GM12878 (cell line): ENCODE measurements at regions not wholly inside any gene's neighbourhood (a gene's known extent, or its start where the extent isn't known, plus 50 kb on each side); places are given as distances from the start of the nearest gene placed in this dataset.

Experiments
- ATAC-seq: fragments of 200-7000 bp; cut with Tn5 transposase; 3 replicates; pipeline ENCODE4 v1.9.1; 2020; ENCODE audit warnings: mild to moderate bottlenecking, moderate library complexity
- BruUV-seq: library from RNA; stranded (reverse); fragments of 400-500 nt; replicated peaks from 2 replicates; lab custom pipeline; 2021; lab: Mats Ljungman, UMichigan
- CTCF ChIA-PET: fragments of 300-600 bp; sonication (Branson Sonifier 250); formaldehyde crosslinking; extraction: SDS; loops from one replicate; lab custom pipeline; 2021; ENCODE audit warnings: inconsistent platforms; lab: Yijun Ruan, JAX
- POLR2A ChIA-PET: fragments of 350-600 bp; formaldehyde crosslinking; extraction: SDS; loops from one replicate; lab custom pipeline; 2021; ENCODE audit warnings: inconsistent platforms; lab: Charles Lee
- RAD21 ChIA-PET: fragments of 300-600 bp; sonication (Branson Sonifier 250); formaldehyde crosslinking; loops from one replicate; lab custom pipeline; 2023; ENCODE audit warnings: antibody characterized with exemption; ENCODE audit not compliant: unreplicated experiment; lab: Charles Lee
- SMC1A ChIA-PET: fragments of 300-600 bp; sonication (Branson Sonifier 250); formaldehyde crosslinking; loops from one replicate; lab custom pipeline; 2023; ENCODE audit not compliant: unreplicated experiment, uncharacterized antibody; lab: Charles Lee
- DNase-seq: peaks from one replicate; pipeline ENCODE4 v3.0.0-alpha.2; 2011; ENCODE audit warnings: low read depth, low spot score
- FAIRE-seq: peaks from 3 replicates; lab custom pipeline; 2011; peaks lifted over from hg19 to GRCh38; lab: Jason Lieb, UNC
- H2AFZ ChIP-seq: 2 replicates; pipeline ENCODE4 v1.6.0; 2011; ENCODE audit warnings: low read depth, low read length, control low read depth; ENCODE audit not compliant: control insufficient read depth
- H3K27ac ChIP-seq: 2 replicates; pipeline ENCODE4 v1.5.1; 2011; ENCODE audit warnings: control low read depth; ENCODE audit not compliant: control insufficient read depth, insufficient read depth
- H3K27me3 ChIP-seq, 2 experiments: replicated peaks in 1 of 2; 2 replicates each; pipeline versions ENCODE4 v1.6.0 to v1.6.1; 2011; ENCODE audit warnings: low read length in 1 of 2; ENCODE audit not compliant: control insufficient read depth in 2 of 2, insufficient read depth in 2 of 2
- H3K36me3 ChIP-seq, 2 experiments: 2 replicates each; pipeline ENCODE4 v1.5.1; 2011; ENCODE audit warnings: low read length in 1 of 2; ENCODE audit not compliant: control insufficient read depth in 2 of 2, insufficient read depth in 2 of 2
- H3K4me1 ChIP-seq: 2 replicates; pipeline ENCODE4 v1.6.1; 2011; ENCODE audit warnings: mild to moderate bottlenecking, low read length, moderate library complexity, mixed read lengths; ENCODE audit not compliant: control insufficient read depth, insufficient read depth
- H3K4me2 ChIP-seq: 2 replicates; pipeline ENCODE4 v1.6.0; 2011; ENCODE audit warnings: control low read depth; ENCODE audit not compliant: control insufficient read depth, insufficient read depth
- H3K4me3 ChIP-seq: fragments of 200-600 bp; sonication (generic); 2 replicates; pipeline ENCODE4 v1.5.1; 2016
- H3K79me2 ChIP-seq: 2 replicates; pipeline ENCODE4 v1.6.0; 2011; ENCODE audit warnings: low read length; ENCODE audit not compliant: control insufficient read depth, insufficient read depth
- H3K9ac ChIP-seq: 2 replicates; pipeline ENCODE4 v1.8.0; 2011; ENCODE audit warnings: low read length, control low read depth, mixed read lengths; ENCODE audit not compliant: control insufficient read depth, insufficient read depth
- H3K9me3 ChIP-seq: replicated peaks from 3 replicates; pipeline ENCODE4 v1.5.1; 2011; ENCODE audit warnings: mild to moderate bottlenecking, low read length; ENCODE audit not compliant: control insufficient read depth, insufficient read depth
- H4K20me1 ChIP-seq: 2 replicates; pipeline ENCODE4 v1.6.0; 2011; ENCODE audit not compliant: control insufficient read depth, insufficient read depth
- ASH2L ChIP-seq: fragments of 300-600, 200-600 bp; sonication (generic); IDR thresholded peaks from 2 replicates; pipeline ENCODE4 v1.6.1; 2017; ENCODE audit warnings: low read depth, mild to moderate bottlenecking, borderline replicate concordance
- ATF7 ChIP-seq: fragments of 450-650 bp; IDR thresholded peaks from 2 replicates; pipeline ENCODE4 v1.6.1; 2016; ENCODE audit warnings: low read depth, mild to moderate bottlenecking
- CBX5 ChIP-seq: sonication (generic); IDR thresholded peaks from 2 replicates; pipeline ENCODE4 v1.6.1; 2016; ENCODE audit warnings: low read depth, moderate library complexity, mild to moderate bottlenecking, inconsistent platforms
- CHD1 ChIP-seq: IDR thresholded peaks from 2 replicates; pipeline ENCODE4 v1.6.1; 2012; ENCODE audit warnings: low read depth, low read length, improper control_type of control experiment
- EGR1 ChIP-seq, 2 experiments: IDR thresholded peaks; 1 replicate in 1 of 2; 2 replicates in 1 of 2; pipeline ENCODE4 v1.6.1; 2011 to 2012; ENCODE audit warnings: low read depth in 2 of 2, low read length in 2 of 2, borderline replicate concordance in 1 of 2, mild to moderate bottlenecking in 1 of 2, moderate library complexity in 1 of 2
- ETV6 ChIP-seq, 2 experiments: fragments of 450-650 bp in 1 of 2; IDR thresholded peaks in 1 of 2; conservative IDR thresholded peaks in 1 of 2; 2 replicates each; pipeline ENCODE4 v1.6.1; 2014; ENCODE audit warnings: antibody characterized with exemption in 1 of 2, borderline replicate concordance in 1 of 2, low read depth in 1 of 2, mild to moderate bottlenecking in 1 of 2, moderate library complexity in 1 of 2
- KAT2A ChIP-seq: conservative IDR thresholded peaks from 2 replicates; pipeline ENCODE4 v1.6.1; 2011; ENCODE audit warnings: low read depth, low read length; ENCODE audit not compliant: control insufficient read depth
- LARP7 ChIP-seq: fragments of 450-650 bp; IDR thresholded peaks from 2 replicates; pipeline ENCODE4 v1.6.1; 2017; ENCODE audit warnings: mild to moderate bottlenecking
- NR2F1 ChIP-seq: fragments of 450-650 bp; conservative IDR thresholded peaks from 2 replicates; pipeline ENCODE4 v1.6.1; 2017; ENCODE audit warnings: mild to moderate bottlenecking
- NRF1 ChIP-seq: conservative IDR thresholded peaks from 2 replicates; pipeline ENCODE4 v1.6.1; 2011; ENCODE audit warnings: mild to moderate bottlenecking, low read depth, low read length, improper control_type of control experiment
- POU2F2 ChIP-seq: IDR thresholded peaks from 3 replicates; pipeline ENCODE4 v1.6.1; 2011; ENCODE audit warnings: low read depth, mild to moderate bottlenecking, low read length, borderline replicate concordance
- RAD21 ChIP-seq: IDR thresholded peaks from 2 replicates; pipeline ENCODE4 v1.6.1; 2011; ENCODE audit warnings: mild to moderate bottlenecking, low read depth, low read length, moderate library complexity; ENCODE audit not compliant: insufficient read depth
- RELB ChIP-seq: fragments of 450-650 bp; IDR thresholded peaks from 2 replicates; pipeline ENCODE4 v1.6.1; 2017; ENCODE audit warnings: low read depth, mild to moderate bottlenecking, moderate library complexity
- SKIL ChIP-seq: fragments of 450-650 bp; IDR thresholded peaks from 2 replicates; pipeline ENCODE4 v1.6.1; 2017; ENCODE audit warnings: mild to moderate bottlenecking, low read depth, inconsistent platforms; ENCODE audit not compliant: poor library complexity, severe bottlenecking
- SP1 ChIP-seq: IDR thresholded peaks from one replicate; pipeline ENCODE4 v1.6.1; 2011; ENCODE audit warnings: low read depth, low read length
- SRF ChIP-seq, 2 experiments: IDR thresholded peaks; 2 replicates each; pipeline ENCODE4 v1.6.1; 2011; ENCODE audit warnings: low read depth in 2 of 2, low read length in 2 of 2, mild to moderate bottlenecking in 1 of 2, moderate library complexity in 1 of 2
- SUPT20H ChIP-seq: IDR thresholded peaks from 2 replicates; pipeline ENCODE4 v1.6.1; 2011; ENCODE audit warnings: low read depth, mild to moderate bottlenecking, low read length, moderate library complexity, borderline replicate concordance; ENCODE audit not compliant: control insufficient read depth
- TCF3 ChIP-seq: IDR thresholded peaks from 2 replicates; pipeline ENCODE4 v1.6.1; 2012; ENCODE audit warnings: low read depth, mild to moderate bottlenecking, low read length, borderline replicate concordance; ENCODE audit not compliant: insufficient read depth
- ZNF384 ChIP-seq: IDR thresholded peaks from 2 replicates; pipeline ENCODE4 v1.6.1; 2012; ENCODE audit warnings: low read depth, mild to moderate bottlenecking, low read length, improper control_type of control experiment, borderline replicate concordance
- WGBS: methylation state at CpG from one replicate; pipeline ENCODE4 v1.1.6; 2016; ENCODE audit warnings: low lambda C conversion rate; ENCODE audit not compliant: insufficient replicate concordance, insufficient coverage; ENCODE audit errors: missing lambda C conversion rate; 5-methylcytosine and 5-hydroxymethylcytosine counted together
- in situ Hi-C: fragments of 300-500 bp; cut with MboI; formaldehyde crosslinking; loops from 9 replicates; pipeline ENCODE4 v1.14.3; 2018; ENCODE audit warnings: mixed read lengths
- intact Hi-C: fragments of 100-400 bp; cut with micrococcal nuclease; formaldehyde crosslinking; loops from one replicate; pipeline ENCODE4 v1.14.2; 2022; ENCODE audit not compliant: unreplicated experiment

- TF ChIP-seq TCF3 (no peak), LARP7 (no peak), RAD21 (no peak), SP1 (no peak), CBX5 (no peak)
Observed at GRCh38 chr14:83556065-83556464, 1973.9 kb upstream of the FLRT2 start (continued).

GRCh38 chr14:83556746-83557453 is 1973.0 kb upstream of the FLRT2 start:
- FAIRE-seq: no peak
- Histone ChIP-seq H3K27me3 (no peaks in the 10 kb centered on the region), H3K9ac (no peak overlapping the region), H3K27ac (no peak overlapping the region), H3K4me2 (no peak overlapping the region), H3K4me3 (no peak overlapping the region), H3K4me1 (no peaks in the 10 kb centered on the region), H4K20me1 (no peaks in the 10 kb centered on the region), H2AFZ (no peak overlapping the region), H3K36me3 (no peaks in the 10 kb centered on the region), H3K79me2 (no peaks in the 10 kb centered on the region), H3K9me3 (no peaks in the 10 kb centered on the region)
- no peak for DNase-seq
- TF ChIP-seq SRF (IDR thresholded peaks at IDR 0.05; ENCODE audit: low read depth in 2 of 2, low read length in 2 of 2) (no peak), ZNF384 (no peak), NRF1 (no peak), POU2F2 (no peak), EGR1 (IDR thresholded peaks at IDR 0.05; ENCODE audit: borderline replicate concordance in 1 of 2, low read depth in 2 of 2, low read length in 2 of 2) (no peak), ATF7 (no peak), SKIL (no peak), NR2F1 (no peak), KAT2A (no peak), SUPT20H (no peak), RELB (no peak), ETV6 (conservative IDR thresholded peaks at IDR 0.05 in 1 of 2, IDR thresholded peaks at IDR 0.05 in 1 of 2; ENCODE audit: borderline replicate concordance in 1 of 2, low read depth in 1 of 2) (no peak), CHD1 (no peak), ASH2L (no peak), TCF3 (no peak)
- WGBS: 49% methylated on average over 9 of the region's 9 CpGs
- ChIA-PET RAD21 (interaction anchor here (0.6 kb wide), 1 partner anchor 610 kb away, joined by 3 read pairs; no protein-coding TSS in a partner anchor), SMC1A (interaction anchor here (1.5 kb wide), 1 partner anchor 14 kb away, joined by 6 read pairs; no protein-coding TSS in a partner anchor), POLR2A (no interaction called here), CTCF (no interaction called here)
- ATAC-seq: no peak
- intact Hi-C loops: no loop called here
- in situ Hi-C loops: no loop called here
- no TSS peak for BruUV-seq
